A549 (cell line): ENCODE measurements at regions not wholly inside any gene's neighbourhood (a gene's known extent, or its start where the extent isn't known, plus 50 kb on each side); places are given as distances from the start of the nearest gene placed in this dataset.

Experiments
- ATAC-seq, 2 experiments: fragments of 200-7000 bp in 1 of 2; fragments of >200 bp in 1 of 2; cut with Nextera tagmentation in 1 of 2; cut with Tn5 transposase in 1 of 2; 3 replicates each; pipeline versions ENCODE4 v1.8.0 to v1.9.1; 2018 to 2020; ENCODE audit warnings: mild to moderate bottlenecking in 1 of 2, moderate library complexity in 1 of 2
- CTCF ChIA-PET: fragments of 300-600 bp; sonication (Branson Sonifier 250); formaldehyde crosslinking; extraction: SDS; loops from one replicate; lab custom pipeline; 2021; ENCODE audit warnings: antibody characterized with exemption, inconsistent platforms; lab: Yijun Ruan, JAX
- POLR2A ChIA-PET: fragments of 350-600 bp; formaldehyde crosslinking; extraction: SDS; loops from one replicate; lab custom pipeline; 2021; ENCODE audit warnings: antibody characterized with exemption, inconsistent platforms; lab: Yijun Ruan, JAX
- DNase-seq, 2 experiments: peaks; one replicate each; pipeline versions ENCODE4 v3.0.0 to v3.0.0-alpha.2; 2011 to 2016; ENCODE audit warnings: low read depth in 1 of 2, low spot score in 1 of 2
- FAIRE-seq: peaks from 2 replicates; lab custom pipeline; 2011; peaks lifted over from hg19 to GRCh38; lab: Jason Lieb, UNC
- H3K27ac ChIP-seq, 2 experiments: fragments of >200 bp; sonication (Bioruptor Twin); formaldehyde crosslinking; 3 replicates each; pipeline ENCODE4 v1.5.1; 2016 to 2017
- H3K4me1 ChIP-seq: fragments of >200 bp; sonication (Bioruptor Twin); formaldehyde crosslinking; 3 replicates; pipeline ENCODE4 v1.6.1; 2016
- H3K4me2 ChIP-seq: fragments of >200 bp; sonication (Bioruptor Twin); formaldehyde crosslinking; 3 replicates; pipeline ENCODE4 v1.6.1; 2016
- H3K4me3 ChIP-seq: fragments of >200 bp; sonication (Bioruptor Twin); formaldehyde crosslinking; 3 replicates; pipeline ENCODE4 v1.5.1; 2016
- H3K9me3 ChIP-seq: fragments of >200 bp; sonication (Bioruptor Twin); formaldehyde crosslinking; 3 replicates; pipeline ENCODE4 v1.6.1; 2016
- EHF ChIP-seq: fragments of 250-450 bp; sonication (Bioruptor Pico); IDR thresholded peaks from 2 replicates; pipeline ENCODE4 v1.5.0; 2020; ENCODE audit warnings: mild to moderate bottlenecking
- FOXS1 ChIP-seq: fragments of 250-450 bp; sonication (Bioruptor Pico); IDR thresholded peaks from 2 replicates; pipeline ENCODE4 v1.5.0; 2020; ENCODE audit warnings: mild to moderate bottlenecking, moderate library complexity
- GATA3 ChIP-seq: IDR thresholded peaks from 2 replicates; pipeline ENCODE4 v1.6.1; 2012; ENCODE audit warnings: borderline replicate concordance
- HDAC2 ChIP-seq: fragments of 200-600 bp; sonication (generic); IDR thresholded peaks from 2 replicates; pipeline ENCODE4 v1.6.1; 2016
- HOXA7 ChIP-seq: fragments of 250-450 bp; sonication (Bioruptor Pico); IDR thresholded peaks from 2 replicates; pipeline ENCODE4 v1.5.0; 2020; ENCODE audit warnings: mild to moderate bottlenecking, moderate library complexity
- MAZ ChIP-seq: fragments of 150-350 bp; IDR thresholded peaks from 2 replicates; pipeline ENCODE4 v1.6.1; 2014; ENCODE audit warnings: antibody characterized with exemption, low read depth, low read length, borderline replicate concordance
- MYC ChIP-seq: IDR thresholded peaks from 2 replicates; pipeline ENCODE4 v1.6.1; 2012; ENCODE audit warnings: mild to moderate bottlenecking, inconsistent platforms, low read length, improper control_type of control experiment, borderline replicate concordance
- NFE2L2 ChIP-seq: fragments of 150-350 bp; conservative IDR thresholded peaks from 2 replicates; pipeline ENCODE4 v1.6.1; 2014; ENCODE audit warnings: low read length
- NR3C1 ChIP-seq: fragments of >200 bp; sonication (Bioruptor Twin); formaldehyde crosslinking; IDR thresholded peaks from 3 replicates; pipeline ENCODE4 v1.6.1; 2017
- RFX5 ChIP-seq: fragments of 450-650 bp; IDR thresholded peaks from 2 replicates; pipeline ENCODE4 v1.7.1; 2014; ENCODE audit warnings: antibody characterized with exemption, mild to moderate bottlenecking, moderate library complexity
- RNF2 ChIP-seq: fragments of 200-600 bp; sonication (generic); IDR thresholded peaks from 2 replicates; pipeline ENCODE4 v1.6.1; 2016; ENCODE audit warnings: low read depth, mild to moderate bottlenecking, antibody characterized with exemption, moderate library complexity, borderline replicate concordance
- ZC3H11A ChIP-seq: fragments of 450-650 bp; IDR thresholded peaks from 2 replicates; pipeline ENCODE4 v1.6.1; 2014; ENCODE audit warnings: antibody characterized with exemption, mild to moderate bottlenecking
- ZNF302 ChIP-seq: fragments of 250-450 bp; sonication (Bioruptor Pico); IDR thresholded peaks from 2 replicates; pipeline ENCODE4 v1.9.0; 2021; ENCODE audit warnings: inconsistent platforms, mild to moderate bottlenecking, moderate library complexity
- WGBS: methylation state at CpG from one replicate; pipeline ENCODE4 v1.1.6; 2017; ENCODE audit errors: missing lambda C conversion rate; 5-methylcytosine and 5-hydroxymethylcytosine counted together
- small RNA-seq, 6 experiments: library from RNA; depleted of rRNA; stranded (forward); fragments of <200 nt; gene quantifications; one replicate each; pipeline ENCODE3, GENCODE V24; 2012
- TF ChIP-seq, protein P1 (sequence below): fragments of 250-450 bp; sonication (Bioruptor Pico); IDR thresholded peaks from 2 replicates; pipeline ENCODE4 v1.5.0; 2021; ENCODE audit warnings: mild to moderate bottlenecking, moderate library complexity, borderline replicate concordance
- TF ChIP-seq, protein P2 (sequence below): fragments of >200 bp; sonication (Bioruptor Twin); formaldehyde crosslinking; IDR thresholded peaks from 3 replicates; pipeline ENCODE4 v1.5.1; 2016

DNA sequence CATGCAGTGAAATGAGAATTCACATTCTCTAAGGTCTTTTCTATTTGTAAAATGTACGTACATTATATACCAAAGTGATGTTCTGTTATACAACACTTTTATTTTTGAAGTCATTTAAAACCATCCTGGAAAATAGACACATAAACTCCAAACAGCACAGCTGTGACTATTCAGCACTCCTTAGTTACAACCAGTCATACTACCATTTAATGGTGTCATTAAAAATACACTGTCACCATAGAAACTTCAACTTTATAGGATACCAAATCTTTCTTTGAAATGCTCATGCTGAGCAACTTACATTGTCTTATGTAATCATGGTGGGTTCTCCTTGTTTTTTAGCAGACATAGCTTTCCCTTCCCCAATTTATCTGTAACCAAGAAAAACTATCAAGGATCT is 85.3 kb downstream of the METTL4 start:
- ChIA-PET POLR2A (no interaction called here), CTCF (no interaction called here)
- Histone ChIP-seq H3K4me3 (no peak overlapping the region), H3K4me2 (peak overlapping the region; percentile 36; the same call in 2 of the 3 replicates), H3K9me3 (no peaks in the 10 kb centered on the region), H3K27ac (no peak overlapping the region), H3K4me1 (peaks cover 16% of the 10 kb centered on the region; the same call in 2 of the 3 replicates)
- no peak for DNase-seq
- no peak for TF ChIP-seq MAZ
- no peak for TF ChIP-seq ZNF302
- TF ChIP-seq EHF (CRISPR knock-in tag) = no peak
- TF ChIP-seq RNF2 = no peak
- no peak for TF ChIP-seq RFX5
- TF ChIP-seq NR3C1 = no peak
- no peak for TF ChIP-seq GATA3
- no peak for TF ChIP-seq HOXA7 (CRISPR knock-in tag)
- TF ChIP-seq FOXS1 (CRISPR knock-in tag) = no peak
- no peak for TF ChIP-seq MYC
- TF ChIP-seq, protein P1, sequence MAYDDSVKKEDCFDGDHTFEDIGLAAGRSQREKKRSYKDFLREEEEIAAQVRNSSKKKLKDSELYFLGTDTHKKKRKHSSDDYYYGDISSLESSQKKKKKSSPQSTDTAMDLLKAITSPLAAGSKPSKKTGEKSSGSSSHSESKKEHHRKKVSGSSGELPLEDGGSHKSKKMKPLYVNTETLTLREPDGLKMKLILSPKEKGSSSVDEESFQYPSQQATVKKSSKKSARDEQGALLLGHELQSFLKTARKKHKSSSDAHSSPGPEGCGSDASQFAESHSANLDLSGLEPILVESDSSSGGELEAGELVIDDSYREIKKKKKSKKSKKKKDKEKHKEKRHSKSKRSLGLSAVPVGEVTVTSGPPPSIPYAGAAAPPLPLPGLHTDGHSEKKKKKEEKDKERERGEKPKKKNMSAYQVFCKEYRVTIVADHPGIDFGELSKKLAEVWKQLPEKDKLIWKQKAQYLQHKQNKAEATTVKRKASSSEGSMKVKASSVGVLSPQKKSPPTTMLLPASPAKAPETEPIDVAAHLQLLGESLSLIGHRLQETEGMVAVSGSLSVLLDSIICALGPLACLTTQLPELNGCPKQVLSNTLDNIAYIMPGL = no peak
- no peak for TF ChIP-seq NFE2L2
- FAIRE-seq = no peak
- ATAC-seq = no peak
- 91% methylated on average over 1 of the region's 1 CpG for WGBS

DNA sequence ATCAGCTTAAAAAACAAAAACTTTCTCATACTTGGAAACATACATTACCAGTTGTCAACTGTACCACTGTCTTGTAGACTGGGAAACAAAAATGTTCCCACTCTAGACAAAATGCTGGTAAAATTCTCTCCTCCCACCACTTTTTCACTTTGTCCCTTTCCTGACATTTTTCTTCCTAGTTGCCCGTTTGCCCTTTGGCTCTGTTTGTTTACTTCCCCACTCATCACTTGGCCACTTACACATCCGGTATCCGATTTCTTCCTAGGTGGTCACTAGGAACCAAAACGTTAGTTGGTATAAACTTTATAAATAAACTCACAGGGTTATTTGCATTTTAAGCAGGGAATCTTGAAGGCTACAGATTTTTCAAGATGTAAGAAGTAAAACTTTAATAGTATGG is 84.9 kb downstream of the METTL4 start:
- Histone ChIP-seq H3K9me3 (no peaks in the 10 kb centered on the region), H3K4me2 (peak overlapping the region; percentile 36; the same call in 2 of the 3 replicates), H3K27ac (no peak overlapping the region), H3K4me1 (peaks cover 11% of the 10 kb centered on the region; the same call in 1 of the 3 replicates), H3K4me3 (no peak overlapping the region)
- whole genome bisulfite sequencing = 9% methylated on average over 4 of the region's 4 CpGs
- TF ChIP-seq ZC3H11A (no peak), HDAC2 (no peak), GATA3 (no peak)
- TF ChIP-seq, protein P2, sequence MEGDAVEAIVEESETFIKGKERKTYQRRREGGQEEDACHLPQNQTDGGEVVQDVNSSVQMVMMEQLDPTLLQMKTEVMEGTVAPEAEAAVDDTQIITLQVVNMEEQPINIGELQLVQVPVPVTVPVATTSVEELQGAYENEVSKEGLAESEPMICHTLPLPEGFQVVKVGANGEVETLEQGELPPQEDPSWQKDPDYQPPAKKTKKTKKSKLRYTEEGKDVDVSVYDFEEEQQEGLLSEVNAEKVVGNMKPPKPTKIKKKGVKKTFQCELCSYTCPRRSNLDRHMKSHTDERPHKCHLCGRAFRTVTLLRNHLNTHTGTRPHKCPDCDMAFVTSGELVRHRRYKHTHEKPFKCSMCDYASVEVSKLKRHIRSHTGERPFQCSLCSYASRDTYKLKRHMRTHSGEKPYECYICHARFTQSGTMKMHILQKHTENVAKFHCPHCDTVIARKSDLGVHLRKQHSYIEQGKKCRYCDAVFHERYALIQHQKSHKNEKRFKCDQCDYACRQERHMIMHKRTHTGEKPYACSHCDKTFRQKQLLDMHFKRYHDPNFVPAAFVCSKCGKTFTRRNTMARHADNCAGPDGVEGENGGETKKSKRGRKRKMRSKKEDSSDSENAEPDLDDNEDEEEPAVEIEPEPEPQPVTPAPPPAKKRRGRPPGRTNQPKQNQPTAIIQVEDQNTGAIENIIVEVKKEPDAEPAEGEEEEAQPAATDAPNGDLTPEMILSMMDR = no peak
- FAIRE-seq (no peak), ATAC-seq (no peak), DNase-seq (no peak)
- ChIA-PET CTCF (no interaction called here), POLR2A (no interaction called here)

Small RNA genes in the stretch of these regions (small RNA-seq; reads per million reads assigned to genes)
- gene AP005119.1 (0 reads per million in 6 experiments), gene COX6CP3 (0 reads per million in 6 experiments), gene RN7SKP72 (0 reads per million in 6 experiments)
